LNCaP clone FGC (cell line): ENCODE measurements at regions not wholly inside any gene's neighbourhood (a gene's known extent, or its start where the extent isn't known, plus 50 kb on each side); places are given as distances from the start of the nearest gene placed in this dataset.
"Not testable (repeated sequence)": the region's sequence is repeated elsewhere in the genome, so short reads cannot be mapped to it uniquely, and the experiment has no call there.

Experiments
- DNase-seq: peaks from one replicate; pipeline ENCODE4 v3.0.0-alpha.2; 2011; ENCODE audit warnings: low read depth
- H3K4me3 ChIP-seq: 2 replicates; pipeline ENCODE4 v1.5.1; 2011; ENCODE audit warnings: mild to moderate bottlenecking, low read depth, low read length, control low read depth
- CTCF ChIP-seq: IDR thresholded peaks from 2 replicates; pipeline ENCODE4 v1.5.1; 2012; ENCODE audit warnings: mild to moderate bottlenecking; ENCODE audit not compliant: control insufficient read depth, insufficient read depth; ENCODE audit errors: extremely low read depth

- DNase-seq: no peak
- no peak for TF ChIP-seq CTCF
- H3K4me3 ChIP-seq: no peak overlapping the region
Observed at GRCh38 chr22:27251563-27251962, 550.0 kb downstream of the MN1 start.

DNA sequence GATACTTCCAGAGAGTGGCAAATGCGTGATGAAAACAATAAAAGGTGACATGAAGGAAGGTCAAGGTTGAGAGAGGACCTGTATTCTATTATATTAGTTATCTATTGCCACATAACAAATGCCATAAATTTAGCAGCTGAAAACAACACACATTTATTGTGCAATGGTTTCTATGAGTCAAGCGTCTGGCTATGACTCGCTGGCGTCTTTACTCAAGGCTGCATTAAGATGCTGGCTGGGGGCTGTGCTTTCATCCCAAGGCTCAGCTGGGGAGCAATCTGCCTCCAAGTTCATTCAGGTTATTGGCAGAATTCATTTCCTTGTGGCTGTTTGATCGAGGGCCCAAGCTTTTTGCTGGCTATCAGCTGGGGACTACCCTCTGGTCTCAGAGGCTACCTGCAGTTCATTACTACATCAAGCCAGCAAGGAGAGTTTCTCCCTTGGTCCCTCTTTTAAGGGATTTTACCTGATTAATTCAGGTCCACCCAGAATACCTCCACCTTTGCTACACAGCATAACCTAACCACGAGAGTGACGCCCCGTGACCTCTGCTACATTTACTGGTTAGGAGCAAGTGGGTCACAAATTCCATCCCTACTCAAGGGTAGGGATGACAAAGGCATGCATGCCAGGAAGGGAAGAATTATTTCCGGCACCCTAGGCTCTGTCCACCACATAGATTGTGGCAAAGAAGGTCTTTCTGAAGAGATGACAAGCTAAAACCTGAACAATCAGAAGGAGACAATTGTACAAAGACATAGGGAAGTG is 549.1 kb downstream of the MN1 start:
- TF ChIP-seq CTCF: no peak
- H3K4me3 ChIP-seq: no peak overlapping the region
- no peak for DNase-seq

- TF ChIP-seq CTCF: no peak
- no peak for DNase-seq
- no peak overlapping the region for H3K4me3 ChIP-seq
Observed at GRCh38 chr22:27253108-27253902, 548.3 kb downstream of the MN1 start.

DNA sequence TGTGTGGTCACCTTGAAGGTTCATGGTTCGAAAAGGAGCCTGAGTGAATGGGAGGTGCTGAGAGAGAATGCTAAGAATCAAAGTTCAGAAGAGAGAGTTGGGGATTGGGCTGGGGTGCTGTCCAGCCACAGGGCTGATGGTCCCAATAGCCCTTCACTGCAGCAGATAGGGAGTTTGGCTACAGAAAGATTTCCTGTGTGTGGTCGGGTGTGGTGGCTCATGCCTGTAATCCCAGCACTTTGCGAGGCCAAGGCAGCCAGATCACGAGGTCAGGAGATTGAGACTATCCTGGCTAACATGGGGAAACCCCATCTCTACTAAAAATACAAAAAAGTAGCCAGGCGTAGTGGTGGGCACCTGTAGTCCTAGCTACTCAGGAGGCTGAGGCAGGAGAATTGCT is 547.5 kb downstream of the MN1 start:
- H3K4me3 ChIP-seq, DNase-seq: not testable (repeated sequence)

DNA sequence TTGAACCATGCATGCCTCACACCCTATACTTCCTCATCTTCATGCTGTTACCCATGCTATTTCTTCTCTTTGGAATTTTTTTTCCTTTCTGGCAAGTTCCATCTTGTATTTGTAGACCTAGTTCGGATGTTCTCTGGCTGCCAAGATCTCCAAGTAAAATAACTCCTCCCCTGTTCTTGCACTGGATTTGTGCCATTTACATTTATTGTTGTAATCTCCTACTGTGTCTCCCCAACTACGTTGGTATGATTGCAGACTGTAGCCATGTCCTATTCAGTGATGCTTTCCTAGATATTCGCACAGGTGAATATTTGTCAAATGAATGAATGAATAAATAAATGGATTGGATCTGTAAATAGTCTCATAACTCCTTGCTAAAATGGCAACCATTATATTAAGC is 546.0 kb downstream of the MN1 start:
- no peak overlapping the region for H3K4me3 ChIP-seq
- no peak for TF ChIP-seq CTCF
- no peak for DNase-seq

DNA sequence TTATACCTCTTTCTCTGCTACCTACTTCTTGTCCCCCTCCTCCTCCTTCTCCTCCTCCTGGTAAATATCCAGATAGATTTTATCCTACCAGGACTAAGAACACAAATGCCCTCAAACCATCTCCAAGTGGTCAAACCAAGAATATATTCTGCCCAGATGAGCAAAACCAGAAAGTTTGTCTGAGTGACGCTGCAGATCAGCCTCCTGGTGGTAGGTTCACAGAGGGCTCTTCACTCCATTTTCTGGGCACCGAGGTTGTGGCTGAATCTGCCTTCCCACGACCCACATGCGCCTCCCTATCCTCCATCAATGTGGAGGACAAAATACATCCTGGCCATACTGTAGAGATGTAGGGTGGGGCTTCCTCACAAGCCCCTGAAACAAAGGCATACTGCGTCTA is 543.6 kb downstream of the MN1 start:
- DNase-seq: no peak
- no peak for TF ChIP-seq CTCF
- H3K4me3 ChIP-seq: no peak overlapping the region

DNA sequence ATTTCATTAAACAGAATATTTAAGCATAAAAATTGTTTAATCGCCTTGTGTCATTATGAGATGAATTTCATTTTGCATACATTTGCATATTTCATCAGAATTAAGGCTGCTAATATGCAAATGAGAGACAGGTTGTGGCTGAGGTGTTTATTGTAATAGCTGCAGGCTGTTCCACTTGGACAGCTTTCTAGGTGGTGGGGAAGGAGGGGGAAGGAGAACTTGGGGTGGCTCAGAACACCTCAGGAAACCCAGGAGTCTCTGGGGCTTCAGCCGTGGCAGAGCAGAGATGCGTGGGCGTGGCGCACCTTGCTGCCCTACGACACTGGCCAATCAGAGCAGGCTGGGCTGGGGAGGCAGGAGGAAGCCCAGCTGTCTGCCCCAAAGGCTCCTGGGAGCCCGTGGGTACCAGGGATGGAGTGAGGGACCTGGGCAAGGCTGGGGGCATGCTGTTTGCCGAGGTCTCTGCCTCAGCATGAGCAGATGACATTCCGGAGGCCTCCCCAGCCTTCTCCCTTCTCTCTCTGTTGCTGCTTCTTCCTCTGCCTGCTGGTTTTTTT is 542.9 kb downstream of the MN1 start:
- DNase-seq: no peak
- TF ChIP-seq CTCF: no peak
- H3K4me3 ChIP-seq: no peak overlapping the region
